HCT116 (cell line): ENCODE measurements at regions not wholly inside any gene's neighbourhood (a gene's known extent, or its start where the extent isn't known, plus 50 kb on each side); places are given as distances from the start of the nearest gene placed in this dataset.

Source experiments
- CBX3 ChIP-seq: IDR thresholded peaks from 2 replicates; pipeline ENCODE4 v1.6.1; 2012; ENCODE audit warnings: low read depth
- CTCF ChIP-seq, 3 experiments: fragments of 200-600 bp in 1 of 3; sonication (generic) in 1 of 3; IDR thresholded peaks in 2 of 3; conservative IDR thresholded peaks in 1 of 3; 2 replicates each; pipeline ENCODE4 v1.5.1; 2012 to 2017; ENCODE audit warnings: low read depth in 2 of 3, low read length in 2 of 3, antibody characterized with exemption in 1 of 3, borderline replicate concordance in 1 of 3, control low read depth in 1 of 3, mild to moderate bottlenecking in 1 of 3, mixed read lengths in 1 of 3, mixed run types in 1 of 3, moderate library complexity in 1 of 3; ENCODE audit not compliant: insufficient read depth in 1 of 3
- SP1 ChIP-seq: IDR thresholded peaks from 2 replicates; pipeline ENCODE4 v1.6.1; 2012; ENCODE audit warnings: low read depth
- YY1 ChIP-seq: IDR thresholded peaks from 2 replicates; pipeline ENCODE4 v1.6.1; 2011; ENCODE audit warnings: low read length, low read depth, moderate library complexity, mild to moderate bottlenecking; ENCODE audit not compliant: insufficient replicate concordance; ENCODE audit errors: extremely low read depth

GRCh38 chr12:127459166-127459565 is 807.8 kb upstream of the TMEM132C start:
- TF ChIP-seq CTCF (IDR thresholded peaks at IDR 0.05 in 2 of 3, conservative IDR thresholded peaks at IDR 0.05 in 1 of 3; ENCODE audit: borderline replicate concordance in 1 of 3, insufficient read depth in 1 of 3, low read depth in 2 of 3, low read length in 2 of 3) (no peak), CBX3 (no peak), YY1 (no peak), SP1 (no peak)
